Gastrocnemius medialis (tissue), 4 donors: ENCODE measurements at regions not wholly inside any gene's neighbourhood (a gene's known extent, or its start where the extent isn't known, plus 50 kb on each side); places are given as distances from the start of the nearest gene placed in this dataset.
"Not testable (repeated sequence)": the region's sequence is repeated elsewhere in the genome, so short reads cannot be mapped to it uniquely, and the experiment has no call there.

Experiments used
- POLR2A ChIP-seq, 2 donors: fragments of 450-650 bp; IDR thresholded peaks; one replicate each; pipeline ENCODE4 v1.6.1; 2017; ENCODE audit warnings: antibody characterized with exemption in 2 of 2, mild to moderate bottlenecking in 2 of 2, moderate library complexity in 2 of 2
- TF ChIP-seq, protein P1 (sequence below), 5 experiments: fragments of 450-650 bp in 3 of 5; fragments of 200-600 bp in 2 of 5; sonication (generic) in 2 of 5; IDR thresholded peaks in 4 of 5; conservative IDR thresholded peaks in 1 of 5; 1 replicate in 4 of 5; 2 replicates in 1 of 5; pipeline ENCODE4 v1.5.1; 2016 to 2019; ENCODE audit warnings: antibody characterized with exemption in 5 of 5, mild to moderate bottlenecking in 3 of 5, moderate library complexity in 3 of 5

DNA sequence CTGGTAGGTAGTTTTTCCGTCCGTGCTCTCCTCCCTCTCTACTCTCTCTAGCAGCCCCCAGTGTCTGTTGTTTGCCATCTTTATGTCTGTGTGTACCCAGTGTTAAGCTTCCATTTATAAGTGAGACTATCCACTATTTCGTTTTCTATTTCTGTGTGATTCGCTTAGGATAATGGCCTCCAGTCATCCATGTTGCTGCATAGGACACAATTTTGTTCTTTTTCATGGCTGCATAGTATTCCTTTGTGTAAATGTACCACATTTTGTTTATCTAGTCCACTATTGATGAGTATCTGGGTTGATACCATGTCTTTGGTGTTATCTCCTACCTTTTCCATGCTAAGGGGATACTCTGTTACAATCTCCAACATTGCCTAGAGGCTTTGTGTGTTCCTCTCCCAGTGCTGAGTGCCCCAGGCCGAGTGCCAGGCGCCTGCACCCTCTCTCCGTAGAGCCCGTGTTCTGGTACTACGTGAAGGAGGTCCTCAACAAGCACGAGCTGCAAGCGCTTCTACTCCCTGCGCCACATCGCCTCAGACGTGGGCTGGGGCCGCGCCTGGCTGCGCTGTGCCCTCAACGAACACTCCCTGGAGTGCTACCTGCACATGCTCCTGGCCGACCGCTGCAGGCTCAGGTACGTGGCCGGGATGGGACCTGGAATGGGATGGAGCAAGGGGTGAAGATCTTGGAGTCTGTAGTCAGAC is 98.3 kb upstream of the CRYM start:
- TF ChIP-seq, protein P1, sequence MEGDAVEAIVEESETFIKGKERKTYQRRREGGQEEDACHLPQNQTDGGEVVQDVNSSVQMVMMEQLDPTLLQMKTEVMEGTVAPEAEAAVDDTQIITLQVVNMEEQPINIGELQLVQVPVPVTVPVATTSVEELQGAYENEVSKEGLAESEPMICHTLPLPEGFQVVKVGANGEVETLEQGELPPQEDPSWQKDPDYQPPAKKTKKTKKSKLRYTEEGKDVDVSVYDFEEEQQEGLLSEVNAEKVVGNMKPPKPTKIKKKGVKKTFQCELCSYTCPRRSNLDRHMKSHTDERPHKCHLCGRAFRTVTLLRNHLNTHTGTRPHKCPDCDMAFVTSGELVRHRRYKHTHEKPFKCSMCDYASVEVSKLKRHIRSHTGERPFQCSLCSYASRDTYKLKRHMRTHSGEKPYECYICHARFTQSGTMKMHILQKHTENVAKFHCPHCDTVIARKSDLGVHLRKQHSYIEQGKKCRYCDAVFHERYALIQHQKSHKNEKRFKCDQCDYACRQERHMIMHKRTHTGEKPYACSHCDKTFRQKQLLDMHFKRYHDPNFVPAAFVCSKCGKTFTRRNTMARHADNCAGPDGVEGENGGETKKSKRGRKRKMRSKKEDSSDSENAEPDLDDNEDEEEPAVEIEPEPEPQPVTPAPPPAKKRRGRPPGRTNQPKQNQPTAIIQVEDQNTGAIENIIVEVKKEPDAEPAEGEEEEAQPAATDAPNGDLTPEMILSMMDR (IDR thresholded peaks at IDR 0.05 in 4 of 5, conservative IDR thresholded peaks at IDR 0.05 in 1 of 5) = not testable (repeated sequence)
- not testable (repeated sequence) for TF ChIP-seq POLR2A (IDR thresholded peaks at IDR 0.05)
